Neural progenitor cell (in vitro differentiated cells): ENCODE measurements at regions not wholly inside any gene's neighbourhood (a gene's known extent, or its start where the extent isn't known, plus 50 kb on each side); places are given as distances from the start of the nearest gene placed in this dataset.

Source experiments
- DNase-seq: peaks from one replicate; pipeline ENCODE4 v3.0.0-alpha.2; 2016; ENCODE audit warnings: low spot score
- H2AFZ ChIP-seq: fragments of 200-600 bp; sonication (generic); replicated peaks from 2 replicates; pipeline ENCODE4 v1.6.1; 2016; ENCODE audit warnings: antibody characterized with exemption
- H3F3A ChIP-seq: fragments of 200-600 bp; sonication (generic); 2 replicates; pipeline ENCODE4 v1.6.1; 2016; ENCODE audit warnings: antibody characterized with exemption, low read depth
- H3K27ac ChIP-seq: fragments of 200-600 bp; sonication (generic); 2 replicates; pipeline ENCODE4 v1.5.1; 2016; ENCODE audit warnings: mild to moderate bottlenecking
- H3K27me3 ChIP-seq: fragments of 200-600 bp; sonication (generic); 2 replicates; pipeline ENCODE4 v1.6.1; 2016; ENCODE audit warnings: mild to moderate bottlenecking, moderate library complexity
- H3K36me3 ChIP-seq: fragments of 200-600 bp; sonication (generic); 2 replicates; pipeline ENCODE4 v1.5.1; 2016
- H3K4me1 ChIP-seq: fragments of 200-600 bp; sonication (generic); 2 replicates; pipeline ENCODE4 v1.6.1; 2016; ENCODE audit warnings: mixed run types
- H3K4me2 ChIP-seq: fragments of 200-600 bp; sonication (generic); 2 replicates; pipeline ENCODE4 v1.6.1; 2016
- H3K4me3 ChIP-seq: fragments of 200-600 bp; sonication (generic); 2 replicates; pipeline ENCODE4 v1.5.1; 2016
- H3K79me2 ChIP-seq: fragments of 200-600 bp; sonication (generic); 2 replicates; pipeline ENCODE4 v1.6.1; 2016; ENCODE audit warnings: low read depth
- H3K9ac ChIP-seq: fragments of 200-600 bp; sonication (generic); 2 replicates; pipeline ENCODE4 v1.6.1; 2016
- H3K9me3 ChIP-seq: fragments of 200-600 bp; sonication (generic); 2 replicates; pipeline ENCODE4 v1.5.1; 2016; ENCODE audit warnings: low read depth
- H4K20me1 ChIP-seq: fragments of 200-600 bp; sonication (generic); 2 replicates; pipeline ENCODE4 v1.6.1; 2016; ENCODE audit warnings: low read depth
- H3K27ac Mint-ChIP-seq: 3 replicates; pipeline ENCODE4 v1.8.0; 2021; ENCODE audit warnings: mixed read lengths
- H3K27me3 Mint-ChIP-seq: 2 replicates; pipeline ENCODE4 v1.8.0; 2022; ENCODE audit warnings: low read depth, mild to moderate bottlenecking, inconsistent platforms, moderate library complexity, mixed read lengths; ENCODE audit not compliant: insufficient read depth
- H3K36me3 Mint-ChIP-seq: 3 replicates; pipeline ENCODE4 v1.8.0; 2021; ENCODE audit warnings: mixed read lengths
- H3K4me1 Mint-ChIP-seq: 3 replicates; pipeline ENCODE4 v1.8.0; 2021; ENCODE audit warnings: mixed read lengths
- H3K4me3 Mint-ChIP-seq: 3 replicates; pipeline ENCODE4 v1.8.0; 2021; ENCODE audit warnings: mild to moderate bottlenecking, moderate library complexity, mixed read lengths
- H3K9me3 Mint-ChIP-seq: 3 replicates; pipeline ENCODE4 v1.8.0; 2020; ENCODE audit warnings: mixed read lengths
- CTCF ChIP-seq: fragments of 200-600 bp; sonication (generic); IDR thresholded peaks from 2 replicates; pipeline ENCODE4 v1.5.1; 2017; ENCODE audit warnings: antibody characterized with exemption, mild to moderate bottlenecking
- EZH2 ChIP-seq: fragments of 200-600 bp; sonication (generic); IDR thresholded peaks from 2 replicates; pipeline ENCODE4 v1.6.1; 2017; ENCODE audit warnings: antibody characterized with exemption, mild to moderate bottlenecking, moderate library complexity
- EZH2phosphoT487 ChIP-seq: fragments of 200-600 bp; sonication (generic); IDR thresholded peaks from 2 replicates; pipeline ENCODE4 v1.6.1; 2017; ENCODE audit warnings: antibody characterized with exemption

- Mint-ChIP-seq H3K4me3 (no peak overlapping the region), H3K36me3 (no peaks in the 10 kb centered on the region), H3K27ac (no peak overlapping the region), H3K27me3 (no peaks in the 10 kb centered on the region), H3K9me3 (no peaks in the 10 kb centered on the region), H3K4me1 (peaks cover 3% of the 10 kb centered on the region)
- Histone ChIP-seq H3K4me3 (no peak overlapping the region), H3K79me2 (no peaks in the 10 kb centered on the region), H3K27me3 (no peaks in the 10 kb centered on the region), H3K9me3 (no peaks in the 10 kb centered on the region), H3K27ac (no peak overlapping the region), H2AFZ (no peak overlapping the region), H3K4me2 (no peak overlapping the region), H3F3A (no peaks in the 10 kb centered on the region), H3K4me1 (no peaks in the 10 kb centered on the region), H4K20me1 (no peaks in the 10 kb centered on the region), H3K36me3 (no peaks in the 10 kb centered on the region), H3K9ac (no peak overlapping the region)
- DNase-seq = no peak
- TF ChIP-seq CTCF (no peak), EZH2 (no peak), EZH2phosphoT487 (no peak)
Measured at GRCh38 chr4:111992351-111993168, 152.7 kb upstream of the FAM241A start.

DNA sequence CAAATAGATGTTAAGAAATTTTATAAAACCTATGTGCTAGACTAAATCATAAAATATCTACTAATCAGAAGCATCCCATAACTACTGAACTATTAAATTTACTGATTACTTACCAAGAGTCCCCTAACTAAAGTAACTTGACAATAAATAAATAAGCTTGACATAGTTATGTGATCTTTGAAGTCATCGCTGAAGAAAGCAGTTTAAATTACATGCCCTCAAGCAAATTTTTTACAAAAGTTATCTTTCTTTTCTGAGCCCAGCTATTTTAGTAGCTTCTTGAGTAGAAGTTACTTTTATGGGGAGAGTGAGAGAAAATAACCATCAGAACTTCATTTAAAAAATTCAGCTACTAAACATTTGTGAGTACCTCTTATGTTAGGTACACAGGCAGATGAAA lies 150.9 kb upstream of the FAM241A start:
- H3K4me3 Mint-ChIP-seq = no peak overlapping the region
- TF ChIP-seq CTCF (no peak), EZH2phosphoT487 (no peak), EZH2 (no peak)
- H3K9me3 Mint-ChIP-seq = no peaks in the 10 kb centered on the region
- peaks cover 5% of the 10 kb centered on the region for H3K27me3 Mint-ChIP-seq
- H3K27ac ChIP-seq = no peak overlapping the region
- H3K4me2 ChIP-seq = no peak overlapping the region
- no peak overlapping the region for H3K4me3 ChIP-seq
- H3K4me1 Mint-ChIP-seq = peaks cover 3% of the 10 kb centered on the region
- no peaks in the 10 kb centered on the region for H3K36me3 ChIP-seq
- no peak for DNase-seq
- H3K79me2 ChIP-seq = no peaks in the 10 kb centered on the region
- H4K20me1 ChIP-seq = no peaks in the 10 kb centered on the region
- H3K9me3 ChIP-seq = no peaks in the 10 kb centered on the region
- no peaks in the 10 kb centered on the region for H3K36me3 Mint-ChIP-seq
- H3K9ac ChIP-seq = no peak overlapping the region
- no peaks in the 10 kb centered on the region for H3K4me1 ChIP-seq
- H3F3A ChIP-seq = no peaks in the 10 kb centered on the region
- H3K27ac Mint-ChIP-seq = no peak overlapping the region
- H2AFZ ChIP-seq = no peak overlapping the region
- H3K27me3 ChIP-seq = no peaks in the 10 kb centered on the region

DNA sequence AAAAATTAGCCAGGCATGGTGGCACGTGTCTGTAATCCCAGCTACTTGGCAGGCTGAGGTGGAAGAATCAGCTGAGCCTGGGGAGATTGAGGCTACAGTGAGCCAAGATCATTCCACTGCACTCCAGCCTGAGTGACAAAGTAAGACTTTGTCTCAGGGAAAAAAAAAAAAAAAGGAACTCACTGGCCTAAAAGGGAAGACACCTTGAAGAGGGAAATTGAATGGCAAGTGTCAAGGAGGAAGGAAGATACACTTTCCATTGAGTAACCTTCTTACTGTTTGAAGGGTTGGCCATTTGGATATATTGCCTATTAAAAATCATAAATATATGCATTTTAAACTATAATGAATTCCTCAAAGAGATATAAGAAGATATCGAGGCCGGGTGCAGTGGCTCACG lies 147.5 kb upstream of the FAM241A start:
- Mint-ChIP-seq H3K9me3 (no peaks in the 10 kb centered on the region), H3K4me1 (peaks cover 19% of the 10 kb centered on the region), H3K27ac (no peak overlapping the region), H3K36me3 (no peaks in the 10 kb centered on the region), H3K4me3 (no peak overlapping the region), H3K27me3 (peaks cover 5% of the 10 kb centered on the region)
- H3K27ac ChIP-seq = no peak overlapping the region
- H3K9me3 ChIP-seq = no peaks in the 10 kb centered on the region
- H4K20me1 ChIP-seq = no peaks in the 10 kb centered on the region
- H3K36me3 ChIP-seq = no peaks in the 10 kb centered on the region
- H3K4me3 ChIP-seq = no peak overlapping the region
- H3K4me1 ChIP-seq = peaks cover 21% of the 10 kb centered on the region
- H3K27me3 ChIP-seq = no peaks in the 10 kb centered on the region
- TF ChIP-seq EZH2phosphoT487 = no peak
- TF ChIP-seq CTCF = no peak
- no peak for DNase-seq
- H3K4me2 ChIP-seq = no peak overlapping the region
- no peaks in the 10 kb centered on the region for H3K79me2 ChIP-seq
- no peak overlapping the region for H2AFZ ChIP-seq
- H3F3A ChIP-seq = peaks cover 13% of the 10 kb centered on the region
- no peak overlapping the region for H3K9ac ChIP-seq
